ENCODE measurements at regions not wholly inside any gene's neighbourhood (a gene's known extent, or its start where the extent isn't known, plus 50 kb on each side); places are given as distances from the start of the nearest gene placed in this dataset.

DNA sequence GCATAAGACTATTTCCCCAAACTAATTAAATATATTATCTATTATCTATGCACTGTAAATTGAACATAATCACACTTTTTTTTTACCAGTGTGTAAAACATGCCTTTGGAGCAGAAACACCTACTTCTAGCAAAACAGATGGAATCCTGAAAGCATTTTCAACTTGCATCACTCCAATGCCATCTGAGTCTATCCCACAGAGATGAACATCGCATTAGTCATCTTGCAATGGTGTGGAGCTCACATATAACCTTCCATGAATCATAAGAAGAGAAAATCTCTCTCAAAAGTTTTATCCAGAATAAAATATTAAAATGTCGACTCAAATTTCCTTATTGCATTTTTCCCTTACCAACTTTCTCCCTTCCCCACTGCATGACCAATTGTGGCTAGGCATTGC is 406.7 kb upstream of the ACTRT1 start (continued):
- TF ChIP-seq, protein P1, sequence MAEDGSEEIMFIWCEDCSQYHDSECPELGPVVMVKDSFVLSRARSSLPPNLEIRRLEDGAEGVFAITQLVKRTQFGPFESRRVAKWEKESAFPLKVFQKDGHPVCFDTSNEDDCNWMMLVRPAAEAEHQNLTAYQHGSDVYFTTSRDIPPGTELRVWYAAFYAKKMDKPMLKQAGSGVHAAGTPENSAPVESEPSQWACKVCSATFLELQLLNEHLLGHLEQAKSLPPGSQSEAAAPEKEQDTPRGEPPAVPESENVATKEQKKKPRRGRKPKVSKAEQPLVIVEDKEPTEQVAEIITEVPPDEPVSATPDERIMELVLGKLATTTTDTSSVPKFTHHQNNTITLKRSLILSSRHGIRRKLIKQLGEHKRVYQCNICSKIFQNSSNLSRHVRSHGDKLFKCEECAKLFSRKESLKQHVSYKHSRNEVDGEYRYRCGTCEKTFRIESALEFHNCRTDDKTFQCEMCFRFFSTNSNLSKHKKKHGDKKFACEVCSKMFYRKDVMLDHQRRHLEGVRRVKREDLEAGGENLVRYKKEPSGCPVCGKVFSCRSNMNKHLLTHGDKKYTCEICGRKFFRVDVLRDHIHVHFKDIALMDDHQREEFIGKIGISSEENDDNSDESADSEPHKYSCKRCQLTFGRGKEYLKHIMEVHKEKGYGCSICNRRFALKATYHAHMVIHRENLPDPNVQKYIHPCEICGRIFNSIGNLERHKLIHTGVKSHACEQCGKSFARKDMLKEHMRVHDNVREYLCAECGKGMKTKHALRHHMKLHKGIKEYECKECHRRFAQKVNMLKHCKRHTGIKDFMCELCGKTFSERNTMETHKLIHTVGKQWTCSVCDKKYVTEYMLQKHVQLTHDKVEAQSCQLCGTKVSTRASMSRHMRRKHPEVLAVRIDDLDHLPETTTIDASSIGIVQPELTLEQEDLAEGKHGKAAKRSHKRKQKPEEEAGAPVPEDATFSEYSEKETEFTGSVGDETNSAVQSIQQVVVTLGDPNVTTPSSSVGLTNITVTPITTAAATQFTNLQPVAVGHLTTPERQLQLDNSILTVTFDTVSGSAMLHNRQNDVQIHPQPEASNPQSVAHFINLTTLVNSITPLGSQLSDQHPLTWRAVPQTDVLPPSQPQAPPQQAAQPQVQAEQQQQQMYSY (CRISPR knock-in tag; IDR thresholded peaks at IDR 0.05), result no peak
- TF ChIP-seq, protein P2, sequence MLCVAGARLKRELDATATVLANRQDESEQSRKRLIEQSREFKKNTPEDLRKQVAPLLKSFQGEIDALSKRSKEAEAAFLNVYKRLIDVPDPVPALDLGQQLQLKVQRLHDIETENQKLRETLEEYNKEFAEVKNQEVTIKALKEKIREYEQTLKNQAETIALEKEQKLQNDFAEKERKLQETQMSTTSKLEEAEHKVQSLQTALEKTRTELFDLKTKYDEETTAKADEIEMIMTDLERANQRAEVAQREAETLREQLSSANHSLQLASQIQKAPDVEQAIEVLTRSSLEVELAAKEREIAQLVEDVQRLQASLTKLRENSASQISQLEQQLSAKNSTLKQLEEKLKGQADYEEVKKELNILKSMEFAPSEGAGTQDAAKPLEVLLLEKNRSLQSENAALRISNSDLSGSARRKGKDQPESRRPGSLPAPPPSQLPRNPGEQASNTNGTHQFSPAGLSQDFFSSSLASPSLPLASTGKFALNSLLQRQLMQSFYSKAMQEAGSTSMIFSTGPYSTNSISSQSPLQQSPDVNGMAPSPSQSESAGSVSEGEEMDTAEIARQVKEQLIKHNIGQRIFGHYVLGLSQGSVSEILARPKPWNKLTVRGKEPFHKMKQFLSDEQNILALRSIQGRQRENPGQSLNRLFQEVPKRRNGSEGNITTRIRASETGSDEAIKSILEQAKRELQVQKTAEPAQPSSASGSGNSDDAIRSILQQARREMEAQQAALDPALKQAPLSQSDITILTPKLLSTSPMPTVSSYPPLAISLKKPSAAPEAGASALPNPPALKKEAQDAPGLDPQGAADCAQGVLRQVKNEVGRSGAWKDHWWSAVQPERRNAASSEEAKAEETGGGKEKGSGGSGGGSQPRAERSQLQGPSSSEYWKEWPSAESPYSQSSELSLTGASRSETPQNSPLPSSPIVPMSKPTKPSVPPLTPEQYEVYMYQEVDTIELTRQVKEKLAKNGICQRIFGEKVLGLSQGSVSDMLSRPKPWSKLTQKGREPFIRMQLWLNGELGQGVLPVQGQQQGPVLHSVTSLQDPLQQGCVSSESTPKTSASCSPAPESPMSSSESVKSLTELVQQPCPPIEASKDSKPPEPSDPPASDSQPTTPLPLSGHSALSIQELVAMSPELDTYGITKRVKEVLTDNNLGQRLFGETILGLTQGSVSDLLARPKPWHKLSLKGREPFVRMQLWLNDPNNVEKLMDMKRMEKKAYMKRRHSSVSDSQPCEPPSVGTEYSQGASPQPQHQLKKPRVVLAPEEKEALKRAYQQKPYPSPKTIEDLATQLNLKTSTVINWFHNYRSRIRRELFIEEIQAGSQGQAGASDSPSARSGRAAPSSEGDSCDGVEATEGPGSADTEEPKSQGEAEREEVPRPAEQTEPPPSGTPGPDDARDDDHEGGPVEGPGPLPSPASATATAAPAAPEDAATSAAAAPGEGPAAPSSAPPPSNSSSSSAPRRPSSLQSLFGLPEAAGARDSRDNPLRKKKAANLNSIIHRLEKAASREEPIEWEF (IDR thresholded peaks at IDR 0.05; ENCODE audit: insufficient replicate concordance, low read depth, low read length), result no peak
- no peak for TF ChIP-seq NBN (IDR thresholded peaks at IDR 0.05)
- TF ChIP-seq KAT2A (conservative IDR thresholded peaks at IDR 0.05; ENCODE audit: control insufficient read depth, low read depth, low read length), result no peak
- no peak for TF ChIP-seq POLR2A (IDR thresholded peaks at IDR 0.05; ENCODE audit: low read depth, low read length)
- no peak for TF ChIP-seq ZBED1 (IDR thresholded peaks at IDR 0.05; ENCODE audit: borderline replicate concordance)
- no peak for TF ChIP-seq YY1 (IDR thresholded peaks at IDR 0.05; ENCODE audit: low read depth, low read length)
- no peak for TF ChIP-seq PML (IDR thresholded peaks at IDR 0.05; ENCODE audit: low read length)
- TF ChIP-seq GABPA (IDR thresholded peaks at IDR 0.05; ENCODE audit: low read depth), result no peak
- TF ChIP-seq, protein P3, sequence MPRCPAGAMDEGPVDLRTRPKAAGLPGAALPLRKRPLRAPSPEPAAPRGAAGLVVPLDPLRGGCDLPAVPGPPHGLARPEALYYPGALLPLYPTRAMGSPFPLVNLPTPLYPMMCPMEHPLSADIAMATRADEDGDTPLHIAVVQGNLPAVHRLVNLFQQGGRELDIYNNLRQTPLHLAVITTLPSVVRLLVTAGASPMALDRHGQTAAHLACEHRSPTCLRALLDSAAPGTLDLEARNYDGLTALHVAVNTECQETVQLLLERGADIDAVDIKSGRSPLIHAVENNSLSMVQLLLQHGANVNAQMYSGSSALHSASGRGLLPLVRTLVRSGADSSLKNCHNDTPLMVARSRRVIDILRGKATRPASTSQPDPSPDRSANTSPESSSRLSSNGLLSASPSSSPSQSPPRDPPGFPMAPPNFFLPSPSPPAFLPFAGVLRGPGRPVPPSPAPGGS (IDR thresholded peaks at IDR 0.05; ENCODE audit: borderline replicate concordance, insufficient read depth, low read depth, low read length, poor library complexity, severe bottlenecking), result no peak
